AG04450 (cell line): ENCODE measurements at regions not wholly inside any gene's neighbourhood (a gene's known extent, or its start where the extent isn't known, plus 50 kb on each side); places are given as distances from the start of the nearest gene placed in this dataset.

ENCODE experiments used
- CTCF ChIA-PET: fragments of 300-600, 350-600 bp; formaldehyde crosslinking; extraction: SDS; loops from one replicate; lab custom pipeline; 2022; ENCODE audit warnings: antibody characterized with exemption, inconsistent platforms; lab: Charles Lee
- POLR2A ChIA-PET: fragments of 350-600 bp; formaldehyde crosslinking; extraction: SDS; loops from one replicate; lab custom pipeline; 2021; ENCODE audit warnings: antibody characterized with exemption, inconsistent platforms; lab: Yijun Ruan, JAX
- DNase-seq: peaks from one replicate; pipeline ENCODE4 v3.0.0-alpha.2; 2011; ENCODE audit warnings: low read depth, low spot score
- H3K27ac ChIP-seq: one replicate; pipeline ENCODE4 v1.5.1; 2012; ENCODE audit warnings: low read depth, low read length, control low read depth
- H3K27me3 ChIP-seq: one replicate; pipeline ENCODE4 v1.6.0; 2012; ENCODE audit warnings: low read length; ENCODE audit not compliant: control insufficient read depth, insufficient read depth
- H3K4me3 ChIP-seq: 2 replicates; pipeline ENCODE4 v1.5.1; 2011; ENCODE audit warnings: mild to moderate bottlenecking, low read depth, low read length, control low read depth
- H3K9me3 ChIP-seq: 2 replicates; pipeline ENCODE4 v1.5.1; 2012; ENCODE audit warnings: low read length; ENCODE audit not compliant: control insufficient read depth, insufficient read depth
- CTCF ChIP-seq: IDR thresholded peaks from 2 replicates; pipeline ENCODE4 v1.5.1; 2011; ENCODE audit warnings: low read depth, low read length, control low read depth, inconsistent platforms

GRCh38 chr3:127065138-127065427, 82.2 kb downstream of the PLXNA1 start:
- DNase-seq, result no peak
- H3K9me3 ChIP-seq, result no peaks in the 10 kb centered on the region
- H3K4me3 ChIP-seq, result no peak overlapping the region
- H3K27me3 ChIP-seq, result peaks cover 22% of the 10 kb centered on the region
- ChIA-PET CTCF (interaction anchor here (1.0 kb wide), 1 partner anchor 83 kb away, joined by 3 read pairs; the partner anchor contains the start of gene PLXNA1), POLR2A (no interaction called here)
- TF ChIP-seq CTCF, result no peak
- no peak overlapping the region for H3K27ac ChIP-seq

GRCh38 chr3:127065561-127066290, 82.8 kb downstream of the PLXNA1 start:
- H3K4me3 ChIP-seq, result no peak overlapping the region
- H3K9me3 ChIP-seq, result no peaks in the 10 kb centered on the region
- no peak for DNase-seq
- H3K27me3 ChIP-seq, result peaks cover 15% of the 10 kb centered on the region
- TF ChIP-seq CTCF, result no peak
- no peak overlapping the region for H3K27ac ChIP-seq
- CTCF ChIA-PET, result no interaction called here
- POLR2A ChIA-PET, result no interaction called here

- DNase-seq, result no peak
- Histone ChIP-seq H3K4me3 (no peak overlapping the region), H3K27ac (no peak overlapping the region), H3K27me3 (peaks cover 14% of the 10 kb centered on the region), H3K9me3 (no peaks in the 10 kb centered on the region)
- CTCF ChIA-PET, result no interaction called here
- TF ChIP-seq CTCF, result no peak
- POLR2A ChIA-PET, result no interaction called here
Observed at GRCh38 chr3:127066635-127067034, 83.7 kb downstream of the PLXNA1 start.

GRCh38 chr3:127067116-127067910, 84.4 kb downstream of the PLXNA1 start:
- DNase-seq, result no peak
- no peak overlapping the region for H3K27ac ChIP-seq
- H3K9me3 ChIP-seq, result no peaks in the 10 kb centered on the region
- ChIA-PET POLR2A (no interaction called here), CTCF (no interaction called here)
- no peak overlapping the region for H3K4me3 ChIP-seq
- no peak for TF ChIP-seq CTCF
- peaks cover 12% of the 10 kb centered on the region for H3K27me3 ChIP-seq
